Panc1 (cell line): ENCODE measurements at regions not wholly inside any gene's neighbourhood (a gene's known extent, or its start where the extent isn't known, plus 50 kb on each side); places are given as distances from the start of the nearest gene placed in this dataset.

Source experiments
- CTCF ChIP-seq: fragments of 450-650 bp; IDR thresholded peaks from 2 replicates; pipeline ENCODE4 v1.5.1; 2017; ENCODE audit warnings: mild to moderate bottlenecking
- POLR2AphosphoS5 ChIP-seq: IDR thresholded peaks from 2 replicates; pipeline ENCODE4 v1.6.1; 2012; ENCODE audit warnings: mild to moderate bottlenecking, low read depth, low read length, moderate library complexity
- REST ChIP-seq, 2 experiments: IDR thresholded peaks; 2 replicates each; pipeline ENCODE4 v1.6.1; 2011 to 2012; ENCODE audit warnings: low read depth in 2 of 2, control low read depth in 1 of 2, low read length in 1 of 2, mild to moderate bottlenecking in 1 of 2, moderate library complexity in 1 of 2; ENCODE audit not compliant: insufficient read depth in 1 of 2
- SIN3A ChIP-seq: IDR thresholded peaks from 2 replicates; pipeline ENCODE4 v1.6.1; 2012; ENCODE audit warnings: low read depth, mild to moderate bottlenecking, low read length, moderate library complexity, borderline replicate concordance; ENCODE audit not compliant: insufficient read depth

- TF ChIP-seq CTCF (no peak), POLR2AphosphoS5 (no peak), REST (IDR thresholded peaks at IDR 0.05; ENCODE audit: insufficient read depth in 1 of 2, low read depth in 2 of 2, low read length in 1 of 2) (no peak), SIN3A (no peak)
Measured at GRCh38 chr20:40245829-40246228, 443.2 kb downstream of the MAFB start.
